Neural cell (in vitro differentiated cells): ENCODE measurements at regions not wholly inside any gene's neighbourhood (a gene's known extent, or its start where the extent isn't known, plus 50 kb on each side); places are given as distances from the start of the nearest gene placed in this dataset.

ENCODE experiments used
- EP300 ChIP-seq: fragments of 450-650 bp; conservative IDR thresholded peaks from 2 replicates; pipeline ENCODE4 v1.6.1; 2014; ENCODE audit warnings: antibody characterized with exemption, mild to moderate bottlenecking, moderate library complexity; ENCODE audit not compliant: poor library complexity, severe bottlenecking
- POLR2AphosphoS5 ChIP-seq: IDR thresholded peaks from 2 replicates; pipeline ENCODE4 v1.6.1; 2012
- TF ChIP-seq, protein P1 (sequence below): fragments of 450-650 bp; IDR thresholded peaks from 2 replicates; pipeline ENCODE4 v1.5.1; 2014; ENCODE audit warnings: antibody characterized with exemption, mild to moderate bottlenecking, moderate library complexity; ENCODE audit not compliant: poor library complexity, severe bottlenecking
- TF ChIP-seq, protein P2 (sequence below): IDR thresholded peaks from 2 replicates; pipeline ENCODE4 v1.6.1; 2012; ENCODE audit warnings: borderline replicate concordance

DNA sequence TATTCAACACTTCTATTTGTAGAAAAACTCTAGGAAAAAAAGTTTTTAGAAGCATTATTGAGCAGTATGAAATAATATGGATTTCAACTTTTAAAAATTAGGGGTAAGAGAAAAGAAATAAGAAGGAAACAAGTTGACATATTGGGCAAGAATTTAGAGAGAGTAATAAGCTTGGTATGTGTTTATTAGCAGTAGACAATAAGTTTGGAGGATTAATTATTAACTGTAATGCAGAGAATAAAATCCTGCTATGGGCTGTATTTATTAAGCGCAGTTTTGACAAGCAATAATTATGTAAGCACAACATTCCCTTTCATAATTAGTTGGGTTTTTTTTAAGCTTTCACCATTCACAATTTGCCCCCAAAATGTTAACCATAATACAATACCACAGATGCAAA is 162.7 kb upstream of the SLC7A11 start:
- TF ChIP-seq POLR2AphosphoS5: no peak
- TF ChIP-seq, protein P1, sequence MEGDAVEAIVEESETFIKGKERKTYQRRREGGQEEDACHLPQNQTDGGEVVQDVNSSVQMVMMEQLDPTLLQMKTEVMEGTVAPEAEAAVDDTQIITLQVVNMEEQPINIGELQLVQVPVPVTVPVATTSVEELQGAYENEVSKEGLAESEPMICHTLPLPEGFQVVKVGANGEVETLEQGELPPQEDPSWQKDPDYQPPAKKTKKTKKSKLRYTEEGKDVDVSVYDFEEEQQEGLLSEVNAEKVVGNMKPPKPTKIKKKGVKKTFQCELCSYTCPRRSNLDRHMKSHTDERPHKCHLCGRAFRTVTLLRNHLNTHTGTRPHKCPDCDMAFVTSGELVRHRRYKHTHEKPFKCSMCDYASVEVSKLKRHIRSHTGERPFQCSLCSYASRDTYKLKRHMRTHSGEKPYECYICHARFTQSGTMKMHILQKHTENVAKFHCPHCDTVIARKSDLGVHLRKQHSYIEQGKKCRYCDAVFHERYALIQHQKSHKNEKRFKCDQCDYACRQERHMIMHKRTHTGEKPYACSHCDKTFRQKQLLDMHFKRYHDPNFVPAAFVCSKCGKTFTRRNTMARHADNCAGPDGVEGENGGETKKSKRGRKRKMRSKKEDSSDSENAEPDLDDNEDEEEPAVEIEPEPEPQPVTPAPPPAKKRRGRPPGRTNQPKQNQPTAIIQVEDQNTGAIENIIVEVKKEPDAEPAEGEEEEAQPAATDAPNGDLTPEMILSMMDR: no peak
- TF ChIP-seq, protein P2, sequence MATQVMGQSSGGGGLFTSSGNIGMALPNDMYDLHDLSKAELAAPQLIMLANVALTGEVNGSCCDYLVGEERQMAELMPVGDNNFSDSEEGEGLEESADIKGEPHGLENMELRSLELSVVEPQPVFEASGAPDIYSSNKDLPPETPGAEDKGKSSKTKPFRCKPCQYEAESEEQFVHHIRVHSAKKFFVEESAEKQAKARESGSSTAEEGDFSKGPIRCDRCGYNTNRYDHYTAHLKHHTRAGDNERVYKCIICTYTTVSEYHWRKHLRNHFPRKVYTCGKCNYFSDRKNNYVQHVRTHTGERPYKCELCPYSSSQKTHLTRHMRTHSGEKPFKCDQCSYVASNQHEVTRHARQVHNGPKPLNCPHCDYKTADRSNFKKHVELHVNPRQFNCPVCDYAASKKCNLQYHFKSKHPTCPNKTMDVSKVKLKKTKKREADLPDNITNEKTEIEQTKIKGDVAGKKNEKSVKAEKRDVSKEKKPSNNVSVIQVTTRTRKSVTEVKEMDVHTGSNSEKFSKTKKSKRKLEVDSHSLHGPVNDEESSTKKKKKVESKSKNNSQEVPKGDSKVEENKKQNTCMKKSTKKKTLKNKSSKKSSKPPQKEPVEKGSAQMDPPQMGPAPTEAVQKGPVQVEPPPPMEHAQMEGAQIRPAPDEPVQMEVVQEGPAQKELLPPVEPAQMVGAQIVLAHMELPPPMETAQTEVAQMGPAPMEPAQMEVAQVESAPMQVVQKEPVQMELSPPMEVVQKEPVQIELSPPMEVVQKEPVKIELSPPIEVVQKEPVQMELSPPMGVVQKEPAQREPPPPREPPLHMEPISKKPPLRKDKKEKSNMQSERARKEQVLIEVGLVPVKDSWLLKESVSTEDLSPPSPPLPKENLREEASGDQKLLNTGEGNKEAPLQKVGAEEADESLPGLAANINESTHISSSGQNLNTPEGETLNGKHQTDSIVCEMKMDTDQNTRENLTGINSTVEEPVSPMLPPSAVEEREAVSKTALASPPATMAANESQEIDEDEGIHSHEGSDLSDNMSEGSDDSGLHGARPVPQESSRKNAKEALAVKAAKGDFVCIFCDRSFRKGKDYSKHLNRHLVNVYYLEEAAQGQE: no peak
- TF ChIP-seq EP300: no peak
